ENCODE measurements at regions not wholly inside any gene's neighbourhood (a gene's known extent, or its start where the extent isn't known, plus 50 kb on each side); places are given as distances from the start of the nearest gene placed in this dataset.

DNA sequence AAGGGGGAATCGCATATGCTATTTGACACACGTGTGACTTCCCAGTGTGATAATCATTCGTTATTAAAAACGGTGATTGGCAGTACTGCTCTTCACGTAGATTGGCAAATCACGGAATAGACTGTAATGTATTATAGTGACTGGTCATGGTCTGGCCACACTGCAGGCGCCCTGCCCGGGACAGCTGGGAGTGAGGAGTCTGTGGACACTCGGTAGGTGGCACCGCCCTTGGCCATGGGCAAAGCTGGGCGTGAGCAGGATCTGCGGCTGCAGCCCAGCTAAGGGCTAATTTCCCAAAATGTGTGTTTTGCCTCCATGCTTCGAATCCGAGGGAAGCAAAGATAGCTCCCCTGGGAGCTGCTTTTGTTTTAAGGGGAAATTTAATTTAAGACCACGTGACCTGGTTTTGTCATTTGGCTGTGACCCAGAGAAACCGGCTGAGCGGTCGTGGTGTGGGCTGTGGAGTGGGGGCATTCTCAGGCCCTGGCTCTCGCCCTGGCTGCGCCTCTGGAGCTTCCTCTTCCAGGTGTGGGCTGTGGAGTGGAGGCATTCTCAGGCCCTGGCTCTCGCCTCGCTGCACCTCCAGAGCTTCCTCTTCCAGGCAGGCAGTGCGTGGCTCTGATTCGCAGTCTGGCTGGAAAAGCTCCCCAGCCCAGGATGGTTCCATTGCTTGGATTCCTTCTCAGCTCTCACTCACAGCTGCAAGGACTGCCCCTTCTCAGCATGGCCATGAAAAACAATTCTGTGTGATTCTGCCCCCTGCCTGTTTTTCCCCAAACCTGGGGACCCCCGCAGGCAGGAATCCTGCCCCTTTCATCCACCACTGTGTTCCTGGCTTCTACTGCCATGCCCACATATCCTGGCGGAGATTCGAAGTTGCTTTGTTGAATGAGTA lies 131.1 kb downstream of the OLFM1 start:
- no peak for TF ChIP-seq ZFP30 (CRISPR knock-in tag; IDR thresholded peaks at IDR 0.05)
- no peak for TF ChIP-seq PATZ1 (CRISPR knock-in tag; IDR thresholded peaks at IDR 0.05; ENCODE audit: borderline replicate concordance)
- TF ChIP-seq ZFP3 (CRISPR knock-in tag; IDR thresholded peaks at IDR 0.05) = no peak
- TF ChIP-seq TCF4 (CRISPR knock-in tag; IDR thresholded peaks at IDR 0.05; ENCODE audit: borderline replicate concordance) = no peak
- no peak for TF ChIP-seq ARNTL (CRISPR knock-in tag; IDR thresholded peaks at IDR 0.05; ENCODE audit: borderline replicate concordance, low read depth)
- TF ChIP-seq, protein P1, sequence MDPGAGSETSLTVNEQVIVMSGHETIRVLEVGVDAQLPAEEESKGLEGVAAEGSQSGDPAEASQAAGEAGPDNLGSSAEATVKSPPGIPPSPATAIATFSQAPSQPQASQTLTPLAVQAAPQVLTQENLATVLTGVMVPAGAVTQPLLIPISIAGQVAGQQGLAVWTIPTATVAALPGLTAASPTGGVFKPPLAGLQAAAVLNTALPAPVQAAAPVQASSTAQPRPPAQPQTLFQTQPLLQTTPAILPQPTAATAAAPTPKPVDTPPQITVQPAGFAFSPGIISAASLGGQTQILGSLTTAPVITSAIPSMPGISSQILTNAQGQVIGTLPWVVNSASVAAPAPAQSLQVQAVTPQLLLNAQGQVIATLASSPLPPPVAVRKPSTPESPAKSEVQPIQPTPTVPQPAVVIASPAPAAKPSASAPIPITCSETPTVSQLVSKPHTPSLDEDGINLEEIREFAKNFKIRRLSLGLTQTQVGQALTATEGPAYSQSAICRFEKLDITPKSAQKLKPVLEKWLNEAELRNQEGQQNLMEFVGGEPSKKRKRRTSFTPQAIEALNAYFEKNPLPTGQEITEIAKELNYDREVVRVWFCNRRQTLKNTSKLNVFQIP (CRISPR knock-in tag; IDR thresholded peaks at IDR 0.05; ENCODE audit: borderline replicate concordance, low read depth) = no peak
- no peak for TF ChIP-seq RARB (CRISPR knock-in tag; IDR thresholded peaks at IDR 0.05)
- no peak for TF ChIP-seq CREB5 (CRISPR knock-in tag; IDR thresholded peaks at IDR 0.05; ENCODE audit: low read depth)
- no peak for TF ChIP-seq CSDC2 (CRISPR knock-in tag; IDR thresholded peaks at IDR 0.05)
- TF ChIP-seq ZNF565 (CRISPR knock-in tag; conservative IDR thresholded peaks at IDR 0.05; ENCODE audit: low read depth) = no peak
- no peak for TF ChIP-seq BACH2 (CRISPR knock-in tag; IDR thresholded peaks at IDR 0.05; ENCODE audit: borderline replicate concordance)

Data from SK-N-SH treated with all-trans-retinoic acid at 6 μM for 48 hours (cell line).